Upper lobe of left lung (tissue), 4 donors: ENCODE measurements at regions not wholly inside any gene's neighbourhood (a gene's known extent, or its start where the extent isn't known, plus 50 kb on each side); places are given as distances from the start of the nearest gene placed in this dataset.

Source experiments
- EP300 ChIP-seq, 4 donors: sonication (generic); formaldehyde crosslinking; IDR thresholded peaks; one replicate each; pipeline ENCODE4 v1.5.1; 2017; ENCODE audit warnings: antibody characterized with exemption in 4 of 4, control low read depth in 2 of 4
- POLR2A ChIP-seq, 4 donors: fragments of 450-650 bp; IDR thresholded peaks; one replicate each; pipeline ENCODE4 v1.5.1; 2016 to 2017; ENCODE audit warnings: antibody characterized with exemption in 4 of 4, mild to moderate bottlenecking in 2 of 4
- POLR2AphosphoS5 ChIP-seq, 2 donors: sonication (generic); formaldehyde crosslinking; IDR thresholded peaks; one replicate each; pipeline ENCODE4 v1.5.1; 2017; ENCODE audit warnings: antibody characterized with exemption in 2 of 2
- TF ChIP-seq, protein P1 (sequence below), 6 experiments: fragments of 450-650 bp in 4 of 6; fragments of 200-600 bp in 2 of 6; sonication (generic) in 2 of 6; IDR thresholded peaks; one replicate each; pipeline ENCODE4 v1.5.1; 2016 to 2019; ENCODE audit warnings: antibody characterized with exemption in 6 of 6

DNA sequence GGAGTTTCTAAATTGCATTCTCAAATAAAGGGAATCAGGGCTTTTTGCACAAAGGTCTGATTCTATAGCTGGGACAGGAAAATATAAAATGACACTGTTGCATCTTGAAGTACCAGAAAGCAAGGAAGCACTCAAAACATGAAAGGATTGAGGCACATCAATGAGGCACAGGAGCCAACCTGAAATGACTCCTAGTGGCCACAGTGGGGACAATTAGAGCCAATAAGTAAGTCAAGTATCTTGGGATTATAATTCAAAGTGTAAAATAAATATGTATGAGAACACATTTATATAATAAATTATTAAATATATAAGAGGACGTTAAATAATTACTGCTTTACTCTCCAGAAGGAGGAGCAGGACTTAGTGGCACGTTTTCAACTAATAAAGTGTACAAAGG lies 1259.5 kb upstream of the CDH2 start:
- TF ChIP-seq POLR2AphosphoS5 (IDR thresholded peaks at IDR 0.05): no peak
- TF ChIP-seq, protein P1, sequence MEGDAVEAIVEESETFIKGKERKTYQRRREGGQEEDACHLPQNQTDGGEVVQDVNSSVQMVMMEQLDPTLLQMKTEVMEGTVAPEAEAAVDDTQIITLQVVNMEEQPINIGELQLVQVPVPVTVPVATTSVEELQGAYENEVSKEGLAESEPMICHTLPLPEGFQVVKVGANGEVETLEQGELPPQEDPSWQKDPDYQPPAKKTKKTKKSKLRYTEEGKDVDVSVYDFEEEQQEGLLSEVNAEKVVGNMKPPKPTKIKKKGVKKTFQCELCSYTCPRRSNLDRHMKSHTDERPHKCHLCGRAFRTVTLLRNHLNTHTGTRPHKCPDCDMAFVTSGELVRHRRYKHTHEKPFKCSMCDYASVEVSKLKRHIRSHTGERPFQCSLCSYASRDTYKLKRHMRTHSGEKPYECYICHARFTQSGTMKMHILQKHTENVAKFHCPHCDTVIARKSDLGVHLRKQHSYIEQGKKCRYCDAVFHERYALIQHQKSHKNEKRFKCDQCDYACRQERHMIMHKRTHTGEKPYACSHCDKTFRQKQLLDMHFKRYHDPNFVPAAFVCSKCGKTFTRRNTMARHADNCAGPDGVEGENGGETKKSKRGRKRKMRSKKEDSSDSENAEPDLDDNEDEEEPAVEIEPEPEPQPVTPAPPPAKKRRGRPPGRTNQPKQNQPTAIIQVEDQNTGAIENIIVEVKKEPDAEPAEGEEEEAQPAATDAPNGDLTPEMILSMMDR (IDR thresholded peaks at IDR 0.05): no peak
- no peak for TF ChIP-seq POLR2A (IDR thresholded peaks at IDR 0.05)
- no peak for TF ChIP-seq EP300 (IDR thresholded peaks at IDR 0.05)
